ENCODE measurements at regions not wholly inside any gene's neighbourhood (a gene's known extent, or its start where the extent isn't known, plus 50 kb on each side); places are given as distances from the start of the nearest gene placed in this dataset.

GRCh38 chr1:2914702-2915101 is 106.6 kb upstream of the ACTRT2 start:
- H3K27me3 ChIP-seq (ENCODE audit: insufficient read depth, low read length): no peaks in the 10 kb centered on the region
- no peaks in the 10 kb centered on the region for H3K4me1 ChIP-seq (ENCODE audit: insufficient read depth, low read length)
- TF ChIP-seq, protein P1, sequence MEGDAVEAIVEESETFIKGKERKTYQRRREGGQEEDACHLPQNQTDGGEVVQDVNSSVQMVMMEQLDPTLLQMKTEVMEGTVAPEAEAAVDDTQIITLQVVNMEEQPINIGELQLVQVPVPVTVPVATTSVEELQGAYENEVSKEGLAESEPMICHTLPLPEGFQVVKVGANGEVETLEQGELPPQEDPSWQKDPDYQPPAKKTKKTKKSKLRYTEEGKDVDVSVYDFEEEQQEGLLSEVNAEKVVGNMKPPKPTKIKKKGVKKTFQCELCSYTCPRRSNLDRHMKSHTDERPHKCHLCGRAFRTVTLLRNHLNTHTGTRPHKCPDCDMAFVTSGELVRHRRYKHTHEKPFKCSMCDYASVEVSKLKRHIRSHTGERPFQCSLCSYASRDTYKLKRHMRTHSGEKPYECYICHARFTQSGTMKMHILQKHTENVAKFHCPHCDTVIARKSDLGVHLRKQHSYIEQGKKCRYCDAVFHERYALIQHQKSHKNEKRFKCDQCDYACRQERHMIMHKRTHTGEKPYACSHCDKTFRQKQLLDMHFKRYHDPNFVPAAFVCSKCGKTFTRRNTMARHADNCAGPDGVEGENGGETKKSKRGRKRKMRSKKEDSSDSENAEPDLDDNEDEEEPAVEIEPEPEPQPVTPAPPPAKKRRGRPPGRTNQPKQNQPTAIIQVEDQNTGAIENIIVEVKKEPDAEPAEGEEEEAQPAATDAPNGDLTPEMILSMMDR (IDR thresholded peaks at IDR 0.05; ENCODE audit: extremely low read depth, low read depth, low read length): no peak
- no peaks in the 10 kb centered on the region for H3K79me2 ChIP-seq (ENCODE audit: insufficient read depth, low read length)
- H3K27ac ChIP-seq (ENCODE audit: low read depth, low read length): no peak overlapping the region
- H4K20me1 ChIP-seq (ENCODE audit: insufficient read depth, low read length): no peaks in the 10 kb centered on the region
- H3K9me3 ChIP-seq (ENCODE audit: low read depth, low read length): peaks cover 5% of the 10 kb centered on the region
- no peak overlapping the region for H3K4me3 ChIP-seq (ENCODE audit: insufficient read depth, low read length)
- H3K36me3 ChIP-seq (ENCODE audit: insufficient read depth, low read length): no peaks in the 10 kb centered on the region
- DNase-seq (ENCODE audit: insufficient read length, low spot score, missing footprints): no peak
- H2AFZ ChIP-seq (ENCODE audit: low read length): no peak overlapping the region
- no peak overlapping the region for H3K4me2 ChIP-seq (ENCODE audit: insufficient read depth, low read length)

DNA sequence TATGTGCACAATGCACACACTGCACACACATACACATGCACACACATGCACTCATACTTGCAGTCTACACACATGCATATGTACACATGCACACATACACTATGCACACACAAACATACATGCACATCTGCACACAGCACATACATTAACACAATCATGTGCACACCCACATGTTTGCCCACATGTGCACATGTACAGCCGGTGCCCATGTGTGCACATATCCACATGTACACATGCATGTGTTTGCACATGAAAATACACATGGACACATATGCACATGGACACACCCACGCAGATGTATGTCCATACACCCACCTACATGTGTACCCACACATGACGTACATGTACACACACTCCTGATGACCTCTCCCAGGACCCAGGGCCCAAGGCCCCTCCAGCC is 105.1 kb upstream of the ACTRT2 start:
- no peak overlapping the region for H3K27ac ChIP-seq (ENCODE audit: low read depth, low read length)
- H3K4me2 ChIP-seq (ENCODE audit: insufficient read depth, low read length): no peak overlapping the region
- peaks cover 5% of the 10 kb centered on the region for H3K9me3 ChIP-seq (ENCODE audit: low read depth, low read length)

DNA sequence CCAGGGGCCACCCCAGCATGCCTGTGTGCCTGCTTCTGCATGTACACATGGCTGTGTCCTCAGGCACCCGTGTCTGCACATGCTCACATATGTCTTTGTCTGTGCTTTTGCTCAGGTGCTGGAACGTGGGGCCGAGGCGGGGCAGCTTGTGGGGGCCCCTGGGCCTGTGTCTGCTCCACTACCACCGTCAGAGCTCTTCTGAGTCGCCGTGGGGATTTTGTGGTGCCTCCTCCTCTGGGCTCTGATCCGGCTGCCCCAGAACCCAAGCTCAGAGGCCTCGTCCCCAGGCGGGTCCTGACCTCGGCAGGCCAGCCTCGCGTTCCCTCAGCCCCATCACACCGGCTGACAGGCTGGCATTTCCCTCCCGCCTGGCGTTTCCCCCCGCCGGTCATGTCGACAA is 104.6 kb upstream of the ACTRT2 start:
- Histone ChIP-seq H3K9me3 (ENCODE audit: low read depth, low read length) (peaks cover 5% of the 10 kb centered on the region), H3K36me3 (ENCODE audit: insufficient read depth, low read length) (no peaks in the 10 kb centered on the region), H3K4me3 (ENCODE audit: insufficient read depth, low read length) (no peak overlapping the region), H4K20me1 (ENCODE audit: insufficient read depth, low read length) (no peaks in the 10 kb centered on the region), H3K4me2 (ENCODE audit: insufficient read depth, low read length) (no peak overlapping the region), H3K27ac (ENCODE audit: low read depth, low read length) (no peak overlapping the region), H3K27me3 (ENCODE audit: insufficient read depth, low read length) (no peaks in the 10 kb centered on the region), H3K79me2 (ENCODE audit: insufficient read depth, low read length) (no peaks in the 10 kb centered on the region), H2AFZ (ENCODE audit: low read length) (no peak overlapping the region), H3K4me1 (ENCODE audit: insufficient read depth, low read length) (no peaks in the 10 kb centered on the region)
- no peak for DNase-seq (ENCODE audit: insufficient read length, low spot score, missing footprints)
- TF ChIP-seq, protein P1 (IDR thresholded peaks at IDR 0.05; ENCODE audit: extremely low read depth, low read depth, low read length): no peak

More for the DNA sequence above, 105.1 kb upstream of the ACTRT2 start:
- Histone ChIP-seq H3K27me3 (ENCODE audit: insufficient read depth, low read length) (no peaks in the 10 kb centered on the region), H3K4me3 (ENCODE audit: insufficient read depth, low read length) (no peak overlapping the region), H2AFZ (ENCODE audit: low read length) (no peak overlapping the region), H3K79me2 (ENCODE audit: insufficient read depth, low read length) (no peaks in the 10 kb centered on the region), H4K20me1 (ENCODE audit: insufficient read depth, low read length) (no peaks in the 10 kb centered on the region), H3K36me3 (ENCODE audit: insufficient read depth, low read length) (no peaks in the 10 kb centered on the region), H3K4me1 (ENCODE audit: insufficient read depth, low read length) (no peaks in the 10 kb centered on the region)
- DNase-seq (ENCODE audit: insufficient read length, low spot score, missing footprints): no peak
- TF ChIP-seq, protein P1 (IDR thresholded peaks at IDR 0.05; ENCODE audit: extremely low read depth, low read depth, low read length): no peak

DNA sequence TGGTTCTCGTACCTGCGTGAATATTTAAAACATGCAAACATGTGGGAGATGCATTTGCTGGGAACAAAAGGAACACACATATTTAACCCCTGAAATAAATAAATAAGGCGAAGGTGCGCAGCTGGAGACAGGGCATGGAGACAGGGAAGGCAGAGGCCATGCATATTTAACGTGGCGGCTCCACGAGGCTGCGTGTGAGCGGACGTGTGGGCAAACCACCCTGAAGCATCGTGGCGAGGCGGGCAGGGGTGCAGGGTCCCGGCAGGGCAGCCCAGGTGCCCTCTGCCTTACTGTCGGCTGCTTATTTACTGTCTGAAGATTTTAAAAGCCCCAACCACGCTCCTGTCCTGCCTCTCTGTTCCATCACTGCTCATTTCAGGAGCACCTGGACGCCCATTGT is 104.0 kb upstream of the ACTRT2 start:
- Histone ChIP-seq H3K27me3 (ENCODE audit: insufficient read depth, low read length) (no peaks in the 10 kb centered on the region), H3K27ac (ENCODE audit: low read depth, low read length) (no peak overlapping the region), H4K20me1 (ENCODE audit: insufficient read depth, low read length) (no peaks in the 10 kb centered on the region), H3K9me3 (ENCODE audit: low read depth, low read length) (peaks cover 5% of the 10 kb centered on the region), H2AFZ (ENCODE audit: low read length) (no peak overlapping the region), H3K4me2 (ENCODE audit: insufficient read depth, low read length) (no peak overlapping the region), H3K79me2 (ENCODE audit: insufficient read depth, low read length) (no peaks in the 10 kb centered on the region), H3K4me1 (ENCODE audit: insufficient read depth, low read length) (no peaks in the 10 kb centered on the region), H3K36me3 (ENCODE audit: insufficient read depth, low read length) (no peaks in the 10 kb centered on the region), H3K4me3 (ENCODE audit: insufficient read depth, low read length) (no peak overlapping the region)
- TF ChIP-seq, protein P1 (IDR thresholded peaks at IDR 0.05; ENCODE audit: extremely low read depth, low read depth, low read length): no peak
- DNase-seq (ENCODE audit: insufficient read length, low spot score, missing footprints): no peak
